Neural cell (in vitro differentiated cells): ENCODE measurements at regions not wholly inside any gene's neighbourhood (a gene's known extent, or its start where the extent isn't known, plus 50 kb on each side); places are given as distances from the start of the nearest gene placed in this dataset.

Source experiments
- H2AFZ ChIP-seq: fragments of 200-600, 300-800 bp; sonication (generic), shearing (Covaris generic); 2 replicates; pipeline ENCODE4 v1.6.0; 2014; ENCODE audit warnings: low read depth, mild to moderate bottlenecking, antibody characterized with exemption, low read length, moderate library complexity
- H3F3A ChIP-seq: fragments of 200-600 bp; shearing (Covaris generic); 2 replicates; pipeline ENCODE4 v1.6.1; 2016; ENCODE audit warnings: mild to moderate bottlenecking, moderate library complexity, mixed read lengths, antibody characterized with exemption, low read length; ENCODE audit not compliant: insufficient read depth, poor library complexity, severe bottlenecking
- H3K27ac ChIP-seq: fragments of 200-600, 300-800 bp; sonication (generic), shearing (Covaris generic); 2 replicates; pipeline ENCODE4 v1.5.1; 2014; ENCODE audit warnings: mild to moderate bottlenecking, low read length, moderate library complexity
- H3K27me3 ChIP-seq: fragments of 300-800, 200-600 bp; sonication (generic), shearing (Covaris generic); 2 replicates; pipeline ENCODE4 v1.6.0; 2014; ENCODE audit warnings: mild to moderate bottlenecking, low read depth, low read length, moderate library complexity; ENCODE audit not compliant: insufficient read depth
- H3K36me3 ChIP-seq: fragments of 300-800, 200-600 bp; sonication (generic), shearing (Covaris generic); 2 replicates; pipeline ENCODE4 v1.5.1; 2014; ENCODE audit warnings: mild to moderate bottlenecking, antibody characterized with exemption, low read length, moderate library complexity; ENCODE audit not compliant: insufficient read depth
- H3K4me2 ChIP-seq: fragments of 300-800, 200-600 bp; sonication (generic), shearing (Covaris generic); 2 replicates; pipeline ENCODE4 v1.6.0; 2014; ENCODE audit warnings: mild to moderate bottlenecking, low read length
- H3K4me3 ChIP-seq: fragments of 300-800, 200-600 bp; sonication (generic), shearing (Covaris generic); 2 replicates; pipeline ENCODE4 v1.5.1; 2014; ENCODE audit warnings: mild to moderate bottlenecking, low read length, moderate library complexity
- H3K79me2 ChIP-seq: fragments of 200-600 bp; shearing (Covaris generic); replicated peaks from 2 replicates; pipeline ENCODE4 v1.6.0; 2014; ENCODE audit warnings: mild to moderate bottlenecking, low read length, moderate library complexity; ENCODE audit not compliant: insufficient read depth
- H3K9ac ChIP-seq: fragments of 300-800, 200-600 bp; sonication (generic), shearing (Covaris generic); 2 replicates; pipeline ENCODE4 v1.6.1; 2016; ENCODE audit warnings: mild to moderate bottlenecking, low read length, mixed read lengths
- H3K9me2 ChIP-seq: fragments of 200-600 bp; shearing (Covaris generic); 2 replicates; pipeline ENCODE4 v1.6.1; 2016; ENCODE audit warnings: mild to moderate bottlenecking, low read length, mixed read lengths; ENCODE audit not compliant: insufficient read depth
- H3K9me3 ChIP-seq: fragments of 200-600, 300-800 bp; sonication (generic), shearing (Covaris generic); 2 replicates; pipeline ENCODE4 v1.6.1; 2016; ENCODE audit warnings: mild to moderate bottlenecking, mixed run types, low read length, moderate library complexity, mixed read lengths
- H4K20me1 ChIP-seq: fragments of 200-600 bp; shearing (Covaris generic); 2 replicates; pipeline ENCODE4 v1.6.1; 2016; ENCODE audit warnings: mild to moderate bottlenecking, mixed run types; ENCODE audit not compliant: insufficient read depth
- CTCF ChIP-seq: fragments of 450-650 bp; IDR thresholded peaks from 2 replicates; pipeline ENCODE4 v1.5.1; 2014; ENCODE audit warnings: antibody characterized with exemption, mild to moderate bottlenecking, moderate library complexity; ENCODE audit not compliant: poor library complexity, severe bottlenecking
- EP300 ChIP-seq: fragments of 450-650 bp; conservative IDR thresholded peaks from 2 replicates; pipeline ENCODE4 v1.6.1; 2014; ENCODE audit warnings: antibody characterized with exemption, mild to moderate bottlenecking, moderate library complexity; ENCODE audit not compliant: poor library complexity, severe bottlenecking
- EZH2 ChIP-seq: fragments of 200-600, 300-800 bp; shearing (Covaris generic), sonication (generic); IDR thresholded peaks from 2 replicates; pipeline ENCODE4 v1.6.1; 2014; ENCODE audit warnings: antibody characterized with exemption, low read length, borderline replicate concordance, mild to moderate bottlenecking; ENCODE audit not compliant: insufficient read depth, poor library complexity, severe bottlenecking
- MXI1 ChIP-seq: fragments of 450-650 bp; conservative IDR thresholded peaks from 2 replicates; pipeline ENCODE4 v1.6.1; 2014; ENCODE audit warnings: antibody characterized with exemption, mild to moderate bottlenecking; ENCODE audit not compliant: poor library complexity, severe bottlenecking
- POLR2AphosphoS5 ChIP-seq: IDR thresholded peaks from 2 replicates; pipeline ENCODE4 v1.6.1; 2012
- RAD21 ChIP-seq: fragments of 450-650 bp; conservative IDR thresholded peaks from 2 replicates; pipeline ENCODE4 v1.6.1; 2014; ENCODE audit warnings: antibody characterized with exemption, mild to moderate bottlenecking, moderate library complexity
- SMC3 ChIP-seq: fragments of 450-650 bp; conservative IDR thresholded peaks from 2 replicates; pipeline ENCODE4 v1.6.1; 2014; ENCODE audit warnings: antibody characterized with exemption, mild to moderate bottlenecking, moderate library complexity; ENCODE audit not compliant: poor library complexity
- TAF1 ChIP-seq: IDR thresholded peaks from 2 replicates; pipeline ENCODE4 v1.6.1; 2012; ENCODE audit warnings: low read depth
- TF ChIP-seq, protein P1 (sequence below): IDR thresholded peaks from 2 replicates; pipeline ENCODE4 v1.6.1; 2012; ENCODE audit warnings: borderline replicate concordance

- H4K20me1 ChIP-seq: no peaks in the 10 kb centered on the region
- H3K9me3 ChIP-seq: no peaks in the 10 kb centered on the region
- no peaks in the 10 kb centered on the region for H3K9me2 ChIP-seq
- no peaks in the 10 kb centered on the region for H3K27me3 ChIP-seq
- H3F3A ChIP-seq: no peaks in the 10 kb centered on the region
- H3K9ac ChIP-seq: no peak overlapping the region
- no peak overlapping the region for H3K4me2 ChIP-seq
- H3K4me3 ChIP-seq: no peak overlapping the region
- no peaks in the 10 kb centered on the region for H3K79me2 ChIP-seq
- no peak overlapping the region for H3K27ac ChIP-seq
- no peaks in the 10 kb centered on the region for H3K36me3 ChIP-seq
- H2AFZ ChIP-seq: no peak overlapping the region
- TF ChIP-seq, protein P1, sequence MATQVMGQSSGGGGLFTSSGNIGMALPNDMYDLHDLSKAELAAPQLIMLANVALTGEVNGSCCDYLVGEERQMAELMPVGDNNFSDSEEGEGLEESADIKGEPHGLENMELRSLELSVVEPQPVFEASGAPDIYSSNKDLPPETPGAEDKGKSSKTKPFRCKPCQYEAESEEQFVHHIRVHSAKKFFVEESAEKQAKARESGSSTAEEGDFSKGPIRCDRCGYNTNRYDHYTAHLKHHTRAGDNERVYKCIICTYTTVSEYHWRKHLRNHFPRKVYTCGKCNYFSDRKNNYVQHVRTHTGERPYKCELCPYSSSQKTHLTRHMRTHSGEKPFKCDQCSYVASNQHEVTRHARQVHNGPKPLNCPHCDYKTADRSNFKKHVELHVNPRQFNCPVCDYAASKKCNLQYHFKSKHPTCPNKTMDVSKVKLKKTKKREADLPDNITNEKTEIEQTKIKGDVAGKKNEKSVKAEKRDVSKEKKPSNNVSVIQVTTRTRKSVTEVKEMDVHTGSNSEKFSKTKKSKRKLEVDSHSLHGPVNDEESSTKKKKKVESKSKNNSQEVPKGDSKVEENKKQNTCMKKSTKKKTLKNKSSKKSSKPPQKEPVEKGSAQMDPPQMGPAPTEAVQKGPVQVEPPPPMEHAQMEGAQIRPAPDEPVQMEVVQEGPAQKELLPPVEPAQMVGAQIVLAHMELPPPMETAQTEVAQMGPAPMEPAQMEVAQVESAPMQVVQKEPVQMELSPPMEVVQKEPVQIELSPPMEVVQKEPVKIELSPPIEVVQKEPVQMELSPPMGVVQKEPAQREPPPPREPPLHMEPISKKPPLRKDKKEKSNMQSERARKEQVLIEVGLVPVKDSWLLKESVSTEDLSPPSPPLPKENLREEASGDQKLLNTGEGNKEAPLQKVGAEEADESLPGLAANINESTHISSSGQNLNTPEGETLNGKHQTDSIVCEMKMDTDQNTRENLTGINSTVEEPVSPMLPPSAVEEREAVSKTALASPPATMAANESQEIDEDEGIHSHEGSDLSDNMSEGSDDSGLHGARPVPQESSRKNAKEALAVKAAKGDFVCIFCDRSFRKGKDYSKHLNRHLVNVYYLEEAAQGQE: no peak
- TF ChIP-seq MXI1: no peak
- no peak for TF ChIP-seq POLR2AphosphoS5
- TF ChIP-seq EZH2: no peak
- no peak for TF ChIP-seq EP300
- no peak for TF ChIP-seq SMC3
- TF ChIP-seq RAD21: no peak
- no peak for TF ChIP-seq CTCF
- TF ChIP-seq TAF1: no peak
Observed at GRCh38 chr4:134539729-134540231, 338.2 kb upstream of the PABPC4L start.

GRCh38 chr4:134537701-134538100 is 336.1 kb upstream of the PABPC4L start:
- H3K36me3 ChIP-seq: no peaks in the 10 kb centered on the region
- H3K4me2 ChIP-seq: no peak overlapping the region
- H2AFZ ChIP-seq: no peak overlapping the region
- H3K9me3 ChIP-seq: no peaks in the 10 kb centered on the region
- H4K20me1 ChIP-seq: no peaks in the 10 kb centered on the region
- no peaks in the 10 kb centered on the region for H3K79me2 ChIP-seq
- TF ChIP-seq, protein P1: no peak
- no peak for TF ChIP-seq MXI1
- TF ChIP-seq EP300: no peak
- no peak for TF ChIP-seq CTCF
- TF ChIP-seq SMC3: no peak
- no peak for TF ChIP-seq EZH2
- TF ChIP-seq TAF1: no peak
- no peaks in the 10 kb centered on the region for H3K27me3 ChIP-seq
- no peaks in the 10 kb centered on the region for H3K9me2 ChIP-seq
- no peak overlapping the region for H3K27ac ChIP-seq
- no peaks in the 10 kb centered on the region for H3F3A ChIP-seq
- H3K9ac ChIP-seq: no peak overlapping the region
- H3K4me3 ChIP-seq: no peak overlapping the region
